ENCODE measurements at regions not wholly inside any gene's neighbourhood (a gene's known extent, or its start where the extent isn't known, plus 50 kb on each side); places are given as distances from the start of the nearest gene placed in this dataset.

DNA sequence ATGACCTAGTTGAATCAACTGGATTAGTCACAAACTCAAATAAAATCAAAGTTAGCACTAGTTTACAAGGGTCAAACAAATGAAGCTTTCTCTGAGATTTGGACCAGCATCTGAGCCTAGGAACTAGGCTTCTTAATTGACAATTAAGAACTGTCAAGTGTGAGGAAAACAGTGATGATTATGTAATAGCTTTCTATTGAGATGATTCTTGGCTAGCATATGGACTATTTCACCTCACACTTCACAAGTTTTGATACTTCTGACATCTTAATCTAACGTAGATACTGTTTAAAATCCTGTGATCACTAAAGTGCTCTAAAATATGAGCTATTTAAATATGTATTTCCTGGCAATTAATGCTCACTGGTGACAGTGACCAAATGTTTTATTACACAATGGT is 542.9 kb downstream of the EFNA5 start:
- in situ Hi-C loops (cut with HindIII; ENCODE audit: low sequenced_read_pairs), result no loop called here
- TF ChIP-seq, protein P1, sequence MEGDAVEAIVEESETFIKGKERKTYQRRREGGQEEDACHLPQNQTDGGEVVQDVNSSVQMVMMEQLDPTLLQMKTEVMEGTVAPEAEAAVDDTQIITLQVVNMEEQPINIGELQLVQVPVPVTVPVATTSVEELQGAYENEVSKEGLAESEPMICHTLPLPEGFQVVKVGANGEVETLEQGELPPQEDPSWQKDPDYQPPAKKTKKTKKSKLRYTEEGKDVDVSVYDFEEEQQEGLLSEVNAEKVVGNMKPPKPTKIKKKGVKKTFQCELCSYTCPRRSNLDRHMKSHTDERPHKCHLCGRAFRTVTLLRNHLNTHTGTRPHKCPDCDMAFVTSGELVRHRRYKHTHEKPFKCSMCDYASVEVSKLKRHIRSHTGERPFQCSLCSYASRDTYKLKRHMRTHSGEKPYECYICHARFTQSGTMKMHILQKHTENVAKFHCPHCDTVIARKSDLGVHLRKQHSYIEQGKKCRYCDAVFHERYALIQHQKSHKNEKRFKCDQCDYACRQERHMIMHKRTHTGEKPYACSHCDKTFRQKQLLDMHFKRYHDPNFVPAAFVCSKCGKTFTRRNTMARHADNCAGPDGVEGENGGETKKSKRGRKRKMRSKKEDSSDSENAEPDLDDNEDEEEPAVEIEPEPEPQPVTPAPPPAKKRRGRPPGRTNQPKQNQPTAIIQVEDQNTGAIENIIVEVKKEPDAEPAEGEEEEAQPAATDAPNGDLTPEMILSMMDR (IDR thresholded peaks at IDR 0.05; ENCODE audit: low read depth, low read length), result no peak
- DNase-seq (ENCODE audit: low read depth, low spot score), result no peak

GRCh38 chr5:107126341-107126740 is 544.4 kb downstream of the EFNA5 start:
- in situ Hi-C loops (cut with HindIII; ENCODE audit: low sequenced_read_pairs), result no loop called here
- no peak for DNase-seq (ENCODE audit: low read depth, low spot score)
- H3K4me3 ChIP-seq (ENCODE audit: low read depth, low read length), result no peak overlapping the region
- TF ChIP-seq, protein P1 (IDR thresholded peaks at IDR 0.05; ENCODE audit: low read depth, low read length), result no peak

More for the DNA sequence above, 542.9 kb downstream of the EFNA5 start:
- no peak overlapping the region for H3K4me3 ChIP-seq (ENCODE audit: low read depth, low read length)

- TF ChIP-seq, protein P1 (IDR thresholded peaks at IDR 0.05; ENCODE audit: low read depth, low read length), result no peak
- no peak overlapping the region for H3K4me3 ChIP-seq (ENCODE audit: low read depth, low read length)
- no peak for DNase-seq (ENCODE audit: low read depth, low spot score)
- in situ Hi-C loops (cut with HindIII; ENCODE audit: low sequenced_read_pairs), result no loop called here
These were observed 546.4 kb downstream of the EFNA5 start for GRCh38 chr5:107124376-107124775.

DNA sequence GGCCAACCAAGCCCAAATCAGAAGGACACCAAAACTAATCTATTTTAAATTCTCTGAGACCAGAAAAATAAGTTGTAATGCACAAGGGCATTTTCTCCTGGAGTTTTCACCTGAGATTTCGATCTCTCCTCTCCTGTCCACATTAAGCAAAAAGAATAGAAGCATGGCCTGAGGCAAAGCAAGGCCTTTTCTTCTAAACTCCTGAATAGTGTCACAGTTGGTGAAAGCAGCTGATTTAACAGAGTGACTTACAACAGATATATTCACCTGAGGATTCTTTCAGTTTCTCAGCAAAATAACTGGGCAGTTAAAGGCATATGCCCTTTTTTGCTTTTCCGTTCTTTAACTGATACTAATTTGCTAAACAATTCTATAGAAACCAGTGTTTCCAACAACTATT is 547.7 kb downstream of the EFNA5 start:
- DNase-seq (ENCODE audit: low read depth, low spot score), result no peak
- in situ Hi-C loops (cut with HindIII; ENCODE audit: low sequenced_read_pairs), result no loop called here
- no peak overlapping the region for H3K4me3 ChIP-seq (ENCODE audit: low read depth, low read length)
- TF ChIP-seq, protein P1 (IDR thresholded peaks at IDR 0.05; ENCODE audit: low read depth, low read length), result no peak

DNA sequence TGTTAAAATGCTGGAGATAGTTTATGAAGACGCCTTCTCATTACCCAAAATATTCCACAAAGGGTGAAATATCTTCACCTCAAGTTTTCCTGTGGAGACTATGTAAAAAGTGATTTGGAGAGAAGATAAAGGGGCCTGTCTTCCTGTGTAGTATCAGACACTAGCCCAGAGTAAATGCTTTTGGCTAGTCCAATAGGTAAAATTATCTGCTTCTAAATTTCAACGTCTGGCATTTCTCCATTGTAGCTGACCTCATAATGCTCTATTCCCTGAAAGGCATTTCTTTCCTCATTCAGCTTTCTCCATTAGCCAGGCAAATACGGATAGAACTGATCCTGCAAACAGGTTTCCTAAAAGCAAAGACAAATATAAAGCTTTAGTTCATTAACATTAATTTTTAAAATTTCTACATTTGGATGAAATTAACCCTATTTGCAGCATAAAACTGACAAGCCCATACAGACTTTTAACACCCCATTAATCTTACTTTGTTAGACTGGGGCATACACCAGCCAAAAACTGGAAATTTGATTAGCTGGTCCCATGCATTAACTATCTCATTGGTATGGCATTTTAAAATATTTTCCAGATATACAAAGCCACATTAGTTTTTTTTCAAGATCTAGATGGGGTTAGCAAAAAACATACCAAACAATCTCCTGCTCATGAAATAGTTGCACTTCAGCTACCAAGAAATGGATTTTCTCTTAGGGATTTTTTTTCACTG is 548.8 kb downstream of the EFNA5 start:
- DNase-seq (ENCODE audit: low read depth, low spot score), result no peak
- no peak overlapping the region for H3K4me3 ChIP-seq (ENCODE audit: low read depth, low read length)
- in situ Hi-C loops (cut with HindIII; ENCODE audit: low sequenced_read_pairs), result no loop called here
- TF ChIP-seq, protein P1 (IDR thresholded peaks at IDR 0.05; ENCODE audit: low read depth, low read length), result no peak

- no peak for DNase-seq (ENCODE audit: low read depth, low spot score)
- in situ Hi-C loops (cut with HindIII; ENCODE audit: low sequenced_read_pairs), result no loop called here
- TF ChIP-seq, protein P1 (IDR thresholded peaks at IDR 0.05; ENCODE audit: low read depth, low read length), result no peak
- no peak overlapping the region for H3K4me3 ChIP-seq (ENCODE audit: low read depth, low read length)
These were observed 551.1 kb downstream of the EFNA5 start for GRCh38 chr5:107119656-107120055.
